ENCODE measurements at regions not wholly inside any gene's neighbourhood (a gene's known extent, or its start where the extent isn't known, plus 50 kb on each side); places are given as distances from the start of the nearest gene placed in this dataset.

DNA sequence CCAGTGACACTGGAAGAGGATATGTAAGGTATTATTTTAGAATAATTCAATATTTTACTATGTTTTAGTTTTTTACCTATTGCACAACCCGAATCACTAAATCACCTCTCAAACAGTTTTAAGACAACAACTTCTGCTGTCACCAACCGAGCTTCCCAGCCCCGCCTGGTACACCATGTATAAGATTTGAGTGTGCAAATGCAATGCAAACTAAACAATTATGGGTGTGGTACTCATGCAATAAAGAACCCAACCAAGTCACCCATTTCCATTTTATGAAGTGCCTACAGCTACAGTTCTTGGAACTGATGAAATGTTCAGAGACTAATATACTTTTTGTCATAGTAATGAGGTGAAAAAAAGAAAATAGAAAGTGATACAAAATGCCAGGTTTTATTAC is 256.2 kb downstream of the TAFA4 start:
- DNase-seq, result no peak
- Histone ChIP-seq H3K36me3 (no peaks in the 10 kb centered on the region), H3K27ac (no peak overlapping the region), H3K4me3 (no peak overlapping the region), H3K9me3 (no peaks in the 10 kb centered on the region), H3K4me1 (no peaks in the 10 kb centered on the region), H3K27me3 (no peaks in the 10 kb centered on the region)
- intact Hi-C loops (cut with DNase I), result no loop called here
- WGBS, 2 donors, result 29 to 70% methylated on average over 3 of the region's 3 CpGs
- TF ChIP-seq, protein P1, sequence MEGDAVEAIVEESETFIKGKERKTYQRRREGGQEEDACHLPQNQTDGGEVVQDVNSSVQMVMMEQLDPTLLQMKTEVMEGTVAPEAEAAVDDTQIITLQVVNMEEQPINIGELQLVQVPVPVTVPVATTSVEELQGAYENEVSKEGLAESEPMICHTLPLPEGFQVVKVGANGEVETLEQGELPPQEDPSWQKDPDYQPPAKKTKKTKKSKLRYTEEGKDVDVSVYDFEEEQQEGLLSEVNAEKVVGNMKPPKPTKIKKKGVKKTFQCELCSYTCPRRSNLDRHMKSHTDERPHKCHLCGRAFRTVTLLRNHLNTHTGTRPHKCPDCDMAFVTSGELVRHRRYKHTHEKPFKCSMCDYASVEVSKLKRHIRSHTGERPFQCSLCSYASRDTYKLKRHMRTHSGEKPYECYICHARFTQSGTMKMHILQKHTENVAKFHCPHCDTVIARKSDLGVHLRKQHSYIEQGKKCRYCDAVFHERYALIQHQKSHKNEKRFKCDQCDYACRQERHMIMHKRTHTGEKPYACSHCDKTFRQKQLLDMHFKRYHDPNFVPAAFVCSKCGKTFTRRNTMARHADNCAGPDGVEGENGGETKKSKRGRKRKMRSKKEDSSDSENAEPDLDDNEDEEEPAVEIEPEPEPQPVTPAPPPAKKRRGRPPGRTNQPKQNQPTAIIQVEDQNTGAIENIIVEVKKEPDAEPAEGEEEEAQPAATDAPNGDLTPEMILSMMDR (IDR thresholded peaks at IDR 0.05), result no peak
- TF ChIP-seq POLR2AphosphoS5 (IDR thresholded peaks at IDR 0.05), result no peak
- no peak for TF ChIP-seq EP300 (IDR thresholded peaks at IDR 0.05)
- no peak for TF ChIP-seq POLR2A (IDR thresholded peaks at IDR 0.05)

DNA sequence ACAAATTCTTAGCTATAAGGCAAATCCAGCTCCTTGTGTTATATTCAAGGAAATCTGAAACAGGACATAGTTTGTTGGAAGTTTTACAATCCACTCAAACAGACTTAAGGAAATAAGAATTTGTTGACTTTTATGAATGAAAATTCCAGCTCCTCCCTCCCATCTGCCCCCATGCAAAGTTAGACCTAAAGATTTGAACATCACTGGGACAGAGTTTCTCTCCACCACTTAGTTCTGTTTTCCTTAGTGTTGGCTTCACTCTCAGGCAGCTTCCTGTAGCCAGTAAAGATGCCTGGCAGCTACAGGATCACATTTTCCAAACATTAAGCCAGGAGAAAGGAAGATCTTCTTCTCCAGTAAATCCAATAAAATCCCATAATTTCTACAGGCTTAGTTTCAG is 265.0 kb downstream of the TAFA4 start:
- peaks cover 0 to 27% (median 25%) of the 10 kb centered on the region in 4 donors for H3K4me1 ChIP-seq
- no peaks in the 10 kb centered on the region for H3K36me3 ChIP-seq
- H3K27ac ChIP-seq, result peak overlapping the region in 3 of 4 donors; percentile 28 to 61 (median 58)
- no peak overlapping the region for H3K4me3 ChIP-seq
- no peaks in the 10 kb centered on the region for H3K27me3 ChIP-seq
- intact Hi-C loops (cut with DNase I), result no loop called here
- DNase-seq, result no peak
- TF ChIP-seq POLR2A (IDR thresholded peaks at IDR 0.05) (no peak), POLR2AphosphoS5 (IDR thresholded peaks at IDR 0.05) (no peak), EP300 (IDR thresholded peaks at IDR 0.05) (no peak)
- TF ChIP-seq, protein P1 (IDR thresholded peaks at IDR 0.05), result no peak
- H3K9me3 ChIP-seq, result no peaks in the 10 kb centered on the region

DNA sequence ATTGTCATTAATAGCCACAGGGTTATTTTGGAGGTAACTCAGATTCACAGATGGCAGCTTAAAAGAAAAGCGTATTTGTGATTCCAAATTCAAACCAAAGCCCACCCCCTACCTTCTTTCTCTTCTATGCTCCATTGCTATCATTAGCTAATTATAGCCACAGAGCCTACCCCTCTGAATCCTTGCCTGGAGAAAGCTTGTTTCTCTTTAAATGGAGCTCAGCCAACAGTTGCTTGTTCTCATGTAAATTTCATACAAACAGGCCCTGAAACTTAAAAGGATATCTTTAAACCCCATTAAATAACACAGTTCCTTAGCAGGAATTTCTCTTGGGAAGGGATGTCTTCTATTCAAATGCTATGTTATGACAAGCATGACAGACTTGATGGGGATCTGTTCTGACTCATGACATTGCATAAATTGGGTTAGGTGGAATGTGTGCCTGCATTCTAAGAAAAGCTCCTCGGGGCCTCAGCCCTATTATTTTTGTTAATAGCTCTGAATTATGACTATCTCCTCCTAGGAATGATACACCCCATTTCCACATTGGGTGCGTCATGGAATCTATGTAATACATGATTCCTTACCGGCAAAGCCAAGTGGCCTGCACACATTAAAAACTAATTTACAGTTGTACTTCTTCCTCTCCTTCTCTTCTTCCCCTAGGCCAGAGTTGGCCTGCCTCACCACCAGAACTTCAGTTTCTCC is 265.8 kb downstream of the TAFA4 start:
- WGBS, 2 donors, result 79 to 84% methylated on average over 4 of the region's 4 CpGs

DNA sequence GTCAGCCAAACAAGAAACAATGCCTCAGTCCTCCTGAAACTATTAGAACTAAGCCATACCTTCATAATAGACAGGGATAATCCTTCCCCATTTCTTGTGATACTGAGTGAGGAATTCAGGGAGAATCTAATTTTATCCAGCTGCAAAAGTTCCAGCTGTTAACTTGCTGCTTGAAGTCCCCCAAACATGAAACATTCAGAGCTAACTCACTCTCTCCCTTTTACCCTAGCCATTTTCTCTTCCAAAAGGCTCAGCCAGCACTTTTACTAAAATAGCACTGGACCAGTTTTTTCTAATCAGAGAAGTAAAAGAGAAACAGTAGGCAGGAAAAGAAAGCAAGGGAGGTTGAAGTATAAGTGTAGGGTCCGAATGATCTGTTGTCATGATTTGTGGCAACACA is 268.1 kb downstream of the TAFA4 start:
- H3K4me1 ChIP-seq, result peaks cover 0 to 30% (median 25%) of the 10 kb centered on the region in 4 donors
- H3K4me3 ChIP-seq, result no peak overlapping the region
- 54 to 69% methylated on average over 1 of the region's 1 CpG for WGBS, 2 donors
- H3K27ac ChIP-seq, result no peak overlapping the region
- intact Hi-C loops (cut with DNase I), result no loop called here
- no peaks in the 10 kb centered on the region for H3K27me3 ChIP-seq
- no peaks in the 10 kb centered on the region for H3K9me3 ChIP-seq
- no peak for DNase-seq
- no peak for TF ChIP-seq EP300 (IDR thresholded peaks at IDR 0.05)
- TF ChIP-seq POLR2AphosphoS5 (IDR thresholded peaks at IDR 0.05), result no peak
- TF ChIP-seq, protein P1 (IDR thresholded peaks at IDR 0.05), result no peak
- no peak for TF ChIP-seq POLR2A (IDR thresholded peaks at IDR 0.05)
- H3K36me3 ChIP-seq, result no peaks in the 10 kb centered on the region

More for the DNA sequence above, 265.8 kb downstream of the TAFA4 start:
- Histone ChIP-seq H3K27ac (peak overlapping the region in 3 of 4 donors; percentile 28 to 61 (median 58)), H3K36me3 (no peaks in the 10 kb centered on the region), H3K4me3 (no peak overlapping the region), H3K27me3 (no peaks in the 10 kb centered on the region), H3K4me1 (peaks cover 0 to 30% (median 25%) of the 10 kb centered on the region in 4 donors), H3K9me3 (no peaks in the 10 kb centered on the region)
- DNase-seq, result no peak
- intact Hi-C loops (cut with DNase I), result no loop called here
- TF ChIP-seq EP300 (IDR thresholded peaks at IDR 0.05), result peak in 3 of 4 donors; percentile 20 to 73 (median 52)
- TF ChIP-seq POLR2A (IDR thresholded peaks at IDR 0.05), result no peak
- TF ChIP-seq, protein P1 (IDR thresholded peaks at IDR 0.05), result no peak
- TF ChIP-seq POLR2AphosphoS5 (IDR thresholded peaks at IDR 0.05), result peak; percentile 74 to 80 (median 75)

Data from sigmoid colon (tissue), 6 donors.